22Rv1 (cell line): ENCODE measurements at regions not wholly inside any gene's neighbourhood (a gene's known extent, or its start where the extent isn't known, plus 50 kb on each side); places are given as distances from the start of the nearest gene placed in this dataset.
"Not testable (repeated sequence)": the region's sequence is repeated elsewhere in the genome, so short reads cannot be mapped to it uniquely, and the experiment has no call there.

Experiments used
- CTCF ChIP-seq: fragments of 450-650 bp; IDR thresholded peaks from 2 replicates; pipeline ENCODE4 v1.5.1; 2017; ENCODE audit warnings: mild to moderate bottlenecking
- ZFX ChIP-seq: fragments of 450-650 bp; IDR thresholded peaks from 2 replicates; pipeline ENCODE4 v1.6.1; 2017; ENCODE audit warnings: antibody characterized with exemption, borderline replicate concordance

- not testable (repeated sequence) for TF ChIP-seq CTCF, ZFX
Observed at GRCh38 chr9:87028836-87029235, 81.5 kb upstream of the GAS1 start.
